DOHH2 (cell line): ENCODE measurements at regions not wholly inside any gene's neighbourhood (a gene's known extent, or its start where the extent isn't known, plus 50 kb on each side); places are given as distances from the start of the nearest gene placed in this dataset.

Source experiments
- H3F3A ChIP-seq: fragments of 200-600 bp; sonication (generic), shearing (Covaris generic); 2 replicates; pipeline ENCODE4 v1.6.0; 2016; ENCODE audit warnings: antibody characterized with exemption, mild to moderate bottlenecking; ENCODE audit not compliant: control insufficient read depth, insufficient read depth
- H3K27ac ChIP-seq: fragments of 200-600 bp; sonication (generic); 2 replicates; pipeline ENCODE4 v1.5.1; 2014; ENCODE audit warnings: low read depth, mild to moderate bottlenecking, low read length, moderate library complexity
- H3K27me3 ChIP-seq: fragments of 200-600 bp; sonication (generic); 2 replicates; pipeline ENCODE4 v1.6.1; 2014; ENCODE audit warnings: mild to moderate bottlenecking, low read length, mixed read lengths; ENCODE audit not compliant: control insufficient read depth
- H3K36me3 ChIP-seq: fragments of 200-600 bp; sonication (generic); 2 replicates; pipeline ENCODE4 v1.6.1; 2014; ENCODE audit warnings: mild to moderate bottlenecking, low read length, moderate library complexity, mixed read lengths; ENCODE audit not compliant: control insufficient read depth
- H3K4me1 ChIP-seq: fragments of 200-600 bp; sonication (generic); 2 replicates; pipeline ENCODE4 v1.6.1; 2014; ENCODE audit warnings: mild to moderate bottlenecking, low read length, mixed read lengths; ENCODE audit not compliant: control insufficient read depth
- H3K4me2 ChIP-seq: fragments of 200-600 bp; sonication (generic); 2 replicates; pipeline ENCODE4 v1.6.0; 2014; ENCODE audit warnings: mild to moderate bottlenecking, low read length, moderate library complexity
- H3K4me3 ChIP-seq: fragments of 200-600 bp; sonication (generic); 2 replicates; pipeline ENCODE4 v1.5.1; 2014; ENCODE audit warnings: mild to moderate bottlenecking, low read length, mixed read lengths
- H3K79me2 ChIP-seq: fragments of 200-600 bp; sonication (generic); 2 replicates; pipeline ENCODE4 v1.6.1; 2014; ENCODE audit warnings: mild to moderate bottlenecking, low read length, mixed read lengths; ENCODE audit not compliant: control insufficient read depth
- H3K9me2 ChIP-seq: fragments of 200-600 bp; sonication (generic); replicated peaks from 2 replicates; pipeline ENCODE4 v1.6.1; 2014; ENCODE audit warnings: mild to moderate bottlenecking, low read length, mixed read lengths; ENCODE audit not compliant: control insufficient read depth
- H3K9me3 ChIP-seq: fragments of 200-600 bp; sonication (generic); 2 replicates; pipeline ENCODE4 v1.6.1; 2014; ENCODE audit warnings: antibody characterized with exemption, low read length, mixed read lengths; ENCODE audit not compliant: control insufficient read depth, insufficient read depth
- H4K20me1 ChIP-seq: fragments of 200-600 bp; sonication (generic); 2 replicates; pipeline ENCODE4 v1.6.0; 2014; ENCODE audit warnings: low read depth, mild to moderate bottlenecking, antibody characterized with exemption, low read length, moderate library complexity; ENCODE audit not compliant: control insufficient read depth, insufficient read depth
- CTCF ChIP-seq: fragments of 200-600 bp; sonication (generic); IDR thresholded peaks from one replicate; pipeline ENCODE4 v1.5.1; 2014; ENCODE audit warnings: antibody characterized with exemption, mild to moderate bottlenecking, low read depth, low read length; ENCODE audit not compliant: poor library complexity, severe bottlenecking
- EZH2phosphoT487 ChIP-seq: fragments of 200-600 bp; sonication (generic); IDR thresholded peaks from 2 replicates; pipeline ENCODE4 v1.6.1; 2017; ENCODE audit warnings: borderline replicate concordance, mild to moderate bottlenecking, antibody characterized with exemption, low read length, moderate library complexity, mixed read lengths

GRCh38 chr17:12395733-12396354 lies 269.8 kb upstream of the MYOCD start:
- Histone ChIP-seq H3K4me2 (no peak overlapping the region), H4K20me1 (no peaks in the 10 kb centered on the region), H3K4me3 (no peak overlapping the region), H3K27me3 (no peaks in the 10 kb centered on the region), H3K4me1 (no peaks in the 10 kb centered on the region), H3F3A (no peaks in the 10 kb centered on the region), H3K9me3 (no peaks in the 10 kb centered on the region), H3K36me3 (no peaks in the 10 kb centered on the region), H3K79me2 (no peaks in the 10 kb centered on the region), H3K9me2 (no peaks in the 10 kb centered on the region), H3K27ac (no peak overlapping the region)
- TF ChIP-seq EZH2phosphoT487 (no peak), CTCF (peak; percentile 74)

GRCh38 chr17:12398441-12399051 lies 267.1 kb upstream of the MYOCD start:
- no peaks in the 10 kb centered on the region for H3K36me3 ChIP-seq
- no peaks in the 10 kb centered on the region for H3K79me2 ChIP-seq
- no peaks in the 10 kb centered on the region for H3K27me3 ChIP-seq
- no peak for TF ChIP-seq CTCF
- no peak for TF ChIP-seq EZH2phosphoT487
- H3K4me3 ChIP-seq, result no peak overlapping the region
- no peak overlapping the region for H3K27ac ChIP-seq
- H3F3A ChIP-seq, result no peaks in the 10 kb centered on the region
- no peaks in the 10 kb centered on the region for H3K4me1 ChIP-seq
- H3K4me2 ChIP-seq, result no peak overlapping the region
- no peaks in the 10 kb centered on the region for H3K9me3 ChIP-seq
- no peaks in the 10 kb centered on the region for H4K20me1 ChIP-seq
- H3K9me2 ChIP-seq, result no peaks in the 10 kb centered on the region

GRCh38 chr17:12402963-12403622 lies 262.6 kb upstream of the MYOCD start:
- no peaks in the 10 kb centered on the region for H4K20me1 ChIP-seq
- no peak for TF ChIP-seq CTCF
- TF ChIP-seq EZH2phosphoT487, result no peak
- no peaks in the 10 kb centered on the region for H3K9me3 ChIP-seq
- H3K4me3 ChIP-seq, result no peak overlapping the region
- H3F3A ChIP-seq, result no peaks in the 10 kb centered on the region
- H3K4me2 ChIP-seq, result no peak overlapping the region
- no peaks in the 10 kb centered on the region for H3K9me2 ChIP-seq
- H3K27me3 ChIP-seq, result no peaks in the 10 kb centered on the region
- H3K79me2 ChIP-seq, result no peaks in the 10 kb centered on the region
- no peaks in the 10 kb centered on the region for H3K36me3 ChIP-seq
- H3K4me1 ChIP-seq, result no peaks in the 10 kb centered on the region
- H3K27ac ChIP-seq, result no peak overlapping the region
